HEK293 (cell line): ENCODE measurements at regions not wholly inside any gene's neighbourhood (a gene's known extent, or its start where the extent isn't known, plus 50 kb on each side); places are given as distances from the start of the nearest gene placed in this dataset.

ENCODE experiments used
- CTCF ChIA-PET: fragments of 350-600 bp; formaldehyde crosslinking; extraction: SDS; loops from one replicate; lab custom pipeline; 2021; ENCODE audit warnings: antibody characterized with exemption; lab: Yijun Ruan, JAX
- POLR2A ChIA-PET: fragments of 300-600 bp; formaldehyde crosslinking; extraction: SDS; loops from one replicate; lab custom pipeline; 2020; ENCODE audit warnings: antibody characterized with exemption, inconsistent platforms; lab: Yijun Ruan, JAX
- H3K27ac ChIP-seq: fragments of 200-500 bp; sonication (Bioruptor generic); 2 replicates; pipeline ENCODE4 v1.5.1; 2014; ENCODE audit warnings: low read depth, low read length, control low read depth, inconsistent platforms; ENCODE audit errors: extremely low read depth
- H3K36me3 ChIP-seq, 2 experiments: fragments of 200-500 bp in 1 of 2; sonication (Bioruptor generic) in 1 of 2; 1 replicate in 1 of 2; 2 replicates in 1 of 2; pipeline ENCODE4 v1.5.1; 2014 to 2017; ENCODE audit warnings: inconsistent platforms in 2 of 2, low read length in 2 of 2; ENCODE audit not compliant: control insufficient read depth in 2 of 2, insufficient read depth in 1 of 2
- H3K4me1 ChIP-seq: fragments of 200-500 bp; sonication (Bioruptor generic); 2 replicates; pipeline ENCODE4 v1.5.1; 2014; ENCODE audit warnings: mild to moderate bottlenecking, low read length, inconsistent platforms; ENCODE audit not compliant: control insufficient read depth, insufficient read depth
- H3K4me3 ChIP-seq: 2 replicates; pipeline ENCODE4 v1.5.1; 2011; ENCODE audit warnings: low read depth, mild to moderate bottlenecking, control low read depth, low read length, moderate library complexity
- H3K9me3 ChIP-seq: fragments of 200-500 bp; sonication (Bioruptor generic); 2 replicates; pipeline ENCODE4 v1.5.1; 2014; ENCODE audit warnings: low read depth, low read length, inconsistent platforms; ENCODE audit not compliant: control insufficient read depth, insufficient read depth
- OVOL3 ChIP-seq: fragments of 450-650 bp; formaldehyde crosslinking; IDR thresholded peaks from 2 replicates; pipeline ENCODE4 v1.5.1; 2016; ENCODE audit warnings: missing biosample characterization, missing genetic modification characterization
- SP3 ChIP-seq: fragments of 450-650 bp; formaldehyde crosslinking; IDR thresholded peaks from 2 replicates; pipeline ENCODE4 v1.5.1; 2016; ENCODE audit warnings: missing biosample characterization, missing genetic modification characterization
- ZBTB10 ChIP-seq: fragments of 450-650 bp; formaldehyde crosslinking; IDR thresholded peaks from 2 replicates; pipeline ENCODE4 v1.5.1; 2016; ENCODE audit warnings: missing biosample characterization, missing genetic modification characterization
- ZBTB17 ChIP-seq: fragments of 450-650 bp; formaldehyde crosslinking; IDR thresholded peaks from 2 replicates; pipeline ENCODE4 v1.5.1; 2016; ENCODE audit warnings: missing biosample characterization, missing genetic modification characterization
- ZNF148 ChIP-seq: fragments of 450-650 bp; formaldehyde crosslinking; IDR thresholded peaks from 2 replicates; pipeline ENCODE4 v1.5.0; 2017; ENCODE audit warnings: missing biosample characterization, missing genetic modification characterization, borderline replicate concordance
- ZNF155 ChIP-seq: fragments of 450-650 bp; formaldehyde crosslinking; IDR thresholded peaks from 2 replicates; pipeline ENCODE4 v1.5.1; 2016; ENCODE audit warnings: missing biosample characterization, missing genetic modification characterization
- ZNF202 ChIP-seq: fragments of 450-650 bp; formaldehyde crosslinking; IDR thresholded peaks from 2 replicates; pipeline ENCODE4 v1.5.1; 2016; ENCODE audit warnings: missing biosample characterization, missing genetic modification characterization, borderline replicate concordance
- ZNF362 ChIP-seq: fragments of 450-650 bp; formaldehyde crosslinking; IDR thresholded peaks from 2 replicates; pipeline ENCODE4 v1.5.1; 2016; ENCODE audit warnings: missing biosample characterization, missing genetic modification characterization
- ZNF433 ChIP-seq: fragments of 450-650 bp; formaldehyde crosslinking; IDR thresholded peaks from 2 replicates; pipeline ENCODE4 v1.5.1; 2016; ENCODE audit warnings: missing biosample characterization, missing genetic modification characterization, low read depth
- ZNF501 ChIP-seq: fragments of 450-650 bp; formaldehyde crosslinking; IDR thresholded peaks from 2 replicates; pipeline ENCODE4 v1.5.1; 2016; ENCODE audit warnings: missing biosample characterization, missing genetic modification characterization
- ZNF518A ChIP-seq: fragments of 450-650 bp; formaldehyde crosslinking; conservative IDR thresholded peaks from 2 replicates; pipeline ENCODE4 v1.5.1; 2016; ENCODE audit warnings: low read depth, missing biosample characterization, missing genetic modification characterization
- ZNF555 ChIP-seq: fragments of 450-650 bp; formaldehyde crosslinking; conservative IDR thresholded peaks from 2 replicates; pipeline ENCODE4 v1.5.1; 2017; ENCODE audit warnings: missing biosample characterization, mild to moderate bottlenecking, missing genetic modification characterization, inconsistent platforms
- ZNF596 ChIP-seq: fragments of 450-650 bp; IDR thresholded peaks from 2 replicates; pipeline ENCODE4 v1.5.0; 2018; ENCODE audit warnings: missing biosample characterization, mild to moderate bottlenecking, missing genetic modification characterization, moderate library complexity
- ZNF747 ChIP-seq: fragments of 450-650 bp; formaldehyde crosslinking; IDR thresholded peaks from 2 replicates; pipeline ENCODE4 v1.5.1; 2016; ENCODE audit warnings: missing biosample characterization, missing genetic modification characterization
- ZSCAN18 ChIP-seq: fragments of 450-650 bp; formaldehyde crosslinking; IDR thresholded peaks from 2 replicates; pipeline ENCODE4 v1.5.1; 2016; ENCODE audit warnings: missing biosample characterization, missing genetic modification characterization

- POLR2A ChIA-PET = no interaction called here
- no peaks in the 10 kb centered on the region for H3K9me3 ChIP-seq
Measured at GRCh38 chr6:95143408-95144180, 433.7 kb upstream of the MANEA start.

More at GRCh38 chr6:95143408-95144180, 433.7 kb upstream of the MANEA start:
- H3K36me3 ChIP-seq = no peaks in the 10 kb centered on the region
- no peak overlapping the region for H3K4me3 ChIP-seq
- H3K4me1 ChIP-seq = no peaks in the 10 kb centered on the region
- TF ChIP-seq ZNF202 (tag by site-specific recombination) = no peak
- TF ChIP-seq ZNF555 (tag by site-specific recombination) = no peak
- no peak for TF ChIP-seq ZNF747 (tag by site-specific recombination)
- no peak for TF ChIP-seq ZNF518A (tag by site-specific recombination)
- TF ChIP-seq ZNF501 = no peak
- no peak for TF ChIP-seq ZBTB17
- no peak for TF ChIP-seq ZNF596 (tag by site-specific recombination)
- TF ChIP-seq ZBTB10 = no peak
- no peak for TF ChIP-seq OVOL3 (tag by site-specific recombination)
- TF ChIP-seq ZNF148 (tag by site-specific recombination) = no peak
- no peak for TF ChIP-seq ZNF155 (tag by site-specific recombination)
- no peak for TF ChIP-seq ZNF362 (tag by site-specific recombination)
- no peak for TF ChIP-seq ZNF433
- no peak for TF ChIP-seq SP3 (tag by site-specific recombination)
- TF ChIP-seq ZSCAN18 = no peak
- CTCF ChIA-PET = no interaction called here
- H3K27ac ChIP-seq = no peak overlapping the region
